WI38 (cell line): ENCODE measurements at regions not wholly inside any gene's neighbourhood (a gene's known extent, or its start where the extent isn't known, plus 50 kb on each side); places are given as distances from the start of the nearest gene placed in this dataset.
"Not testable (repeated sequence)": the region's sequence is repeated elsewhere in the genome, so short reads cannot be mapped to it uniquely, and the experiment has no call there.

Source experiments
- H3K4me3 ChIP-seq: 2 replicates; pipeline ENCODE4 v1.5.1; 2011; ENCODE audit warnings: low read depth, mild to moderate bottlenecking, control low read depth, low read length
- TF ChIP-seq, protein P1 (sequence below): IDR thresholded peaks from 2 replicates; pipeline ENCODE4 v1.5.1; 2012; ENCODE audit warnings: low read depth, mild to moderate bottlenecking, control low read depth, low read length

DNA sequence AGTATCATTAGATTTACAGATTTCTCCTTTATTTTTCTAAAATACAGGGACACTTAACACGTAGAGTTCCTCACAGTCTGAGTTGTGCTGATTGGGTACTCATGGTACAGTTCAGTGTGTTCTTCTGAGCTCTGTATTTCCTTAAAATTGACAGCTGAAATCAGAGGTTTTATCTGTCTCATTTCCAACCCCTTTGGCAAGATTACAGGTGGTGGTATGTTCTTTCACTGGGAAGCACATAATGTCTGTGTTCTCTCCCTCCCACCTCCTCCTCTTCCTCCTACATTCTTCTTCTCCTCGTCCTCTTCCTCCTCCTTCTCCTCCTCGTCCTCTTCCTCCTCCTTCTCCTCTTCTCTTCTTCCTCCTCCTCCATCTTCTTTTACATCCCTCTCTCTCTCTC is 99.5 kb upstream of the EEPD1 start:
- TF ChIP-seq, protein P1, sequence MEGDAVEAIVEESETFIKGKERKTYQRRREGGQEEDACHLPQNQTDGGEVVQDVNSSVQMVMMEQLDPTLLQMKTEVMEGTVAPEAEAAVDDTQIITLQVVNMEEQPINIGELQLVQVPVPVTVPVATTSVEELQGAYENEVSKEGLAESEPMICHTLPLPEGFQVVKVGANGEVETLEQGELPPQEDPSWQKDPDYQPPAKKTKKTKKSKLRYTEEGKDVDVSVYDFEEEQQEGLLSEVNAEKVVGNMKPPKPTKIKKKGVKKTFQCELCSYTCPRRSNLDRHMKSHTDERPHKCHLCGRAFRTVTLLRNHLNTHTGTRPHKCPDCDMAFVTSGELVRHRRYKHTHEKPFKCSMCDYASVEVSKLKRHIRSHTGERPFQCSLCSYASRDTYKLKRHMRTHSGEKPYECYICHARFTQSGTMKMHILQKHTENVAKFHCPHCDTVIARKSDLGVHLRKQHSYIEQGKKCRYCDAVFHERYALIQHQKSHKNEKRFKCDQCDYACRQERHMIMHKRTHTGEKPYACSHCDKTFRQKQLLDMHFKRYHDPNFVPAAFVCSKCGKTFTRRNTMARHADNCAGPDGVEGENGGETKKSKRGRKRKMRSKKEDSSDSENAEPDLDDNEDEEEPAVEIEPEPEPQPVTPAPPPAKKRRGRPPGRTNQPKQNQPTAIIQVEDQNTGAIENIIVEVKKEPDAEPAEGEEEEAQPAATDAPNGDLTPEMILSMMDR = no peak
- no peak overlapping the region for H3K4me3 ChIP-seq

DNA sequence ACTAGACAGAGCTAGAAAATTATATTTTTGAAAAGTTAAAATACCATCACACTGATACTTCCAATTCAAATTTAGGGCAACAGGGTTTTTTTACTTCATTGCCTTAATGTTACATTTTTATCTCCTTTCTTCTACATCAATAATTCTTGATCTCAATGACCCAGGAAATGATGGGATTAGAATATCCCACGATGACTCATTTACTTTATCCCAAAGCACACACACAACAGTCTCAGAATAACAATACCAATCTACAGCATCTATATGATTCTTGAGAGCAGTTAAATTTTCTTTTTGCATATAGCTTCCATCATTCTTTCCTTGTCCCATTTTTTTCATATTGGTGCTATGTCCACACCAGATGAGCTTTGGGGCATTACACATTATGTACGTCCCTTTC is 98.4 kb upstream of the EEPD1 start:
- H3K4me3 ChIP-seq = no peak overlapping the region
- TF ChIP-seq, protein P1 = no peak

DNA sequence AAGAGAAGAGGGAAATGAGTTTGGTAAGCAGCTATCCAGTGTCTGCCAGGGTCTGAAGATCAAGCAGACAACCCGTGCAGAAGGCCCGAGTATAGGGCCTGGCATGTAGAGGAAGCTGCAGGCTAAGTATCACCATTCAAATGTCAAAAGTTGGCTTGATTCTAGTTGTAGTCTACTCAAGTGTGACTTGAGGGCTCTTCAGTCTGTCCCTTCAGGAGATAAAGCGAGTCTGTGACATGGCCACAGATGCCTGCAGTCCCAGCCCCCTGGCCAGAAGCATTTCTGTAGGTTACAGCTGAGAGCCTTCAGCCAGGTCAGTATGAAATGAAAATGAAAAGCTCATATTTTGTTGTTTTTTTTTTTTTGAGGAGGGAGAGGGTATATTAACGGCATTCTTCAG is 97.8 kb upstream of the EEPD1 start:
- TF ChIP-seq, protein P1 = no peak
- no peak overlapping the region for H3K4me3 ChIP-seq

DNA sequence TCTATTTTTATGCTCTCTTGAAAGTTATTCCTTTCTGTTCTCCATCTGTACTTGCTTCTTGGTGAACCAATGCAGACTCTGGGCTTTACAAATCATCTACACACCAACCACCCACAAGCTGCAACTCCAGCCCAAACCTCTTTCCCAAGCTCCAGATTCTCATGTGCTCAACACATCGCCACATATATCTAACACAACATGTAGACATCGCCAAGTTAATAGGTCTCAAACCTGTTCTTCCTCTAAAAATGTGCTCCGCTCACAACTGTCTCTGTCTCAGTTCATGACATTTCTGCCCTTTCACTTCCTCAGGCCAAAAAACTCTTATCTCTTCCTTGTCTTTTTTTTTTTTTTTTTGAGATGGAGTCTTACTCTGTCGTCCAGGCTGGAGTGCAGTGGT is 95.7 kb upstream of the EEPD1 start:
- TF ChIP-seq, protein P1 = no peak
- no peak overlapping the region for H3K4me3 ChIP-seq

DNA sequence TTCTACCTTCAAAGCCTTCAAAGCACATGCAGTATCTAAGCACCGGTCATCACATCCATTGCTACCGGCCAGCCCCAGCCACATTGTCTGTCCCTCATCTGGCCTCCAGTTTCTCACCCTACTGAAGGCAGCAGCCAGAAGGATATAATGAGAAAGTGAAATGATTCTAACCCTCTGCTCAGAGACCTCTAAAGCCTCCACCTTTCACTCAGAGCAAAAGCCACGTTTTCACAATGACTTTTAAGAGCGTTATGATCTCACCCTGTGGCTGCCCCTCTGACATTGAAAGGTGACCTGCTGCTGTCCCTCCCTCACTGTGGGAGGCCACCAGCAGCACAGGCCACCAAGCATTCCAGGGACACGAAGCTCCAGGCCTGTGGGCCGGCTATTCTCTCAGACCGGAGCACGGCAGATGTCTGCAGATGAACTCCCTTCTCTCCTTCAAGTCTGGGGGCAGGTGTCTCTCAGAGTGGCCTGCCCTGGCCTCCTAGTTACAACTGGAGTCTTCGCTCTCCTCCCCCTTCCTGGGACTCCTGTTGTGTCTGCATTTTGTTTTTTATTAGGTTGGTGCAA is 94.9 kb upstream of the EEPD1 start:
- TF ChIP-seq, protein P1 = no peak
- no peak overlapping the region for H3K4me3 ChIP-seq

DNA sequence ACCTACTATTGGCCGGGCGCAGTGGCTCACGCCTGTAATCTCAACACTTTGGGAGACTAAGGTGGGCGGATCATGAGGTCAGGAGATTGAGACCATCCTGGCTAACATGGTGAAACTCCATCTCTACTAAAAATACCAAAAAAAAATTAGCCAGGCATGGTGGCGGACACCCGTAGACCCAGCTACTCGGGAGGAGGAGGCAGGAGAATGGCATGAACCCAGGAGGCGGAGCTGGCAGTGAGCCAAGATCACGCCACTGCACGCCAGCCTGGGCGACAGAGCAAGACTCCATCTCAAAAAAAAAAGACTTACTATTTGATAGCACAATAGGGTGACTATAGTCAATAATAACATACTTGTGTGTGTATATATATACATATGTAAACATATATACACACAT is 92.7 kb upstream of the EEPD1 start:
- H3K4me3 ChIP-seq = not testable (repeated sequence)

DNA sequence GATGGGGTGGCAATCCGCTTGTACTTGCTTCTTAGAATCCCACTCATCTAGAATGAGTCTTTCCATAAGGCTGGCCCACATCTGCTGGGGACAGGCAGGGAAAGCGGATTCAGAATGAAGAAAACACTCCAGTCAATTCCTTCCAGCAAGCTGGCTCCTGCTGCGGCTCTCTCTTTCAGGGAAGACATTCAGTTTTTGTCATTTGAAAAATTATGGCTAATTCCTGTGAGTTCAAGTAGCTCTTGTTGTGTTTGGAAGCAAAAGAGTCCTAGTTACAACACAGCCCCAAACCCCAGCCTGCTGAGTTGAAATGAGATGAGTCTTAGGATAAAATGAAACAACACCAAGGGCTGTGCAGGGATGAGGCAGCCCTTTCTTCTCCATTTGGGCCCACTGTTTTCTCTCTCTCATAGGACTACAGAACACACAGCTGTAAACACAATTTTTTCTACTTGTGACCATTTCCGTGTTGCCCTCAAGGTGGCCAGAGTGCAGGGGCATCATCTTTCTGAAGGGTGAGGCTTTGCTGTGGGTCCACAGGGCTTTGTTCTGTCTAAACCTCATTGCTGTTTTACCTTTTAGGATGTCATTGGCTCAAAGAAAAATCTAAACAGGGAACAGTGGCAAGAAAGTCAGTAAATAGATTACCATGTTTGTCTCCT is 90.8 kb upstream of the EEPD1 start:
- TF ChIP-seq, protein P1 = no peak
- no peak overlapping the region for H3K4me3 ChIP-seq

DNA sequence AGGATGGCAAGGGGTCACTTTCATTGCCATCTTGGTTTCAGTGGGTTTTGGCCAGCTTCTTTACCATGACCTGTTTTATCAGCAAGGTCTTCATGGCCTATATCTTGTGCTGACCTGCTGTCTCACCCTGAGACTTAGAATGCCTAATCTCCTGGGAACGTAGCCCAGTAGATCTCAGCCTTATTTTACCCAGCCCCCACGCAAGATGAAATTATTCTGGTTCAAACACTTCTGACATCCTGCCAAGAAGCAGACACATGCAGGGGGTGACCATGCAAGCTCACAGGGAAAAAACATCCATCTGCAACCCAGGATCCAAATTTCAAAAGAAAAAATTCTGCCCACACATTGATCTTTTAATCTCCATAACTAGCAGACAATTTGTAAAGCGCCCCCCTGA is 88.4 kb upstream of the EEPD1 start:
- no peak overlapping the region for H3K4me3 ChIP-seq
- TF ChIP-seq, protein P1 = no peak

DNA sequence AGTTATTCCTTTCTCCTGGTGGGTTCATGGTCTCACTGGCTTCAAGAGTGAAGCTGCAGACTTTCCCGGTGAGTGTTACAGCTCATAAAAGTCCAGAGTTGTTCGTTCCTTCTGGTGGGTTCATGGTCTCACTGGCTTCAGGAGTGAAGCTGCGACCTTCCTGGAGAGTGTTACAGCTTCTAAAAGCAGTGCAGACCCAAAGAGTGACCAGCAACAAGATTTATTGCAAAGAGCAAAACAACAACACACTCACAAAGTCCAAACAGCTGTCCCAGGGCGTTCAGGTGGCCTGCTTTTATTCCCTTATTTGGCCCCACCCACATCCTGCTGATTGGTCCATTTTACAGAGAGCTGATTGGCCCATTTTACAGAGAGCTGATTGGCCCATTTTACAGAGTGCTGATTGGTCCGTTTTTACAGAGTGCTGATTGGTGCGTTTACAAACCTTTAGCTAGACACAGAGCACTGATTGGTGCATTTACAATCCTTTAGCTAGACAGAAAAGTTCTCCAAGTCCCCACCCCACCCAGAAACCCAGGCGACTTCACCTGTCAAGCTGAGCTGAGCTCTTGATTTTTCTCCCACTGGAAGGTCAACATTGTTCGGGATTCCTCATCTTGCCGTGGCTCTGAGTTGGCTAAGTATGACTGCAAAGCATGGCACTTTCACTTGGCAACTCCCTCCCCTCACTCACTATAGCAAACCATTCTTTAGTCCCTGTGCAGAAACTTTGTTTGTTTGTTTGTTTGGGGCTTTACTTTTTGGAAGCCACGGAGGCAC is 87.3 kb upstream of the EEPD1 start:
- not testable (repeated sequence) for H3K4me3 ChIP-seq
